ENCODE measurements at regions not wholly inside any gene's neighbourhood (a gene's known extent, or its start where the extent isn't known, plus 50 kb on each side); places are given as distances from the start of the nearest gene placed in this dataset.

DNA sequence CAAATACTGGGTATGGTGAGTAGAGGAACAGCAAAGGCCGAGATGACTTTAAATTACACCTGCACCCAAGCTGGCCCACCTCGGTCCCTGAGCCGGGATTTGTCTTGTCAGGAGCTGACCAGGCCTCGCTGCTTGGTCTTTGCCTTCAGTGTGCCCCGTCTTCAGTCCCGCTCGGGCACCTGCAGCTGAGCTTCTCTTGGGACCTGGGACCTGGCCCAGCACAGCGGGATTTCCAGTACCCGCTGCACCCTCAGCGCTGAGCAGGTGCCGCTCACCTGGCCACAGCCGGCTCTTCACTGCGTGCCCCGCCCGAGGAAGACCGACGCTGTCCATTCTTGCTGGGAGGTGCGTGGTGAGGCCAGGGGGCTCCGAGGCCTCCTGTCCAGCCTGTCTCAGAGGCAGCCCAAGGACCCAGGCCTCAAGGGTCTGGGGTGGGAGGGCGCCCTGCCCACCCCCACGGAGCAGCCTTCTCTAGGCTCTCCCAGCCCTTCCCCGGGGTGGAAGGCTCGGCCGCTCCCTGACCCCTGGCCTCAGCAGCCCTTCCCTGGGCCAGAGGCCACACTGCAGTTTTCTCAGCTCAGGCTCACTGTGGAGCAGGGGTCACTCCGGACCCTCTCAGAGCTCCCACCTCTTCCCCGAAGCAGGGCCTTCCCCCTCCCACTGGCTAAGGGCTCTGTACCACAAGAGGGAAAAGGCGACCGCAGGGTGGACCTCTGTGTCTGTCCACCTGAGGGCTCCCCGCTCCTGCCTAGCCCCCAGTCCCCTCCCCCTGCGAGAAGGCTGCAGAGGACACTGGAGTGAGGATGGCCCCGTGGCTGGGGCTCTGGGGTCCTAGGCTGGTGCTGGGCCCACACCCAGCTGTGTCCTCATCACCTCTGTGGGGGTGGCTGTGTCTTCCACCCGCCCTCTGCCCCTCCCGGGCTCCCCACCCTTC lies 119.3 kb downstream of the RNASET2 start:
- Histone ChIP-seq H3K9me2 (ENCODE audit: low read depth, low read length) (no peaks in the 10 kb centered on the region), H3K4me1 (ENCODE audit: insufficient read depth, low read length, severe bottlenecking) (no peaks in the 10 kb centered on the region), H3K36me3 (ENCODE audit: insufficient read depth, low read length) (no peaks in the 10 kb centered on the region; the same call in 1 of the 2 replicates), H3K79me2 (ENCODE audit: insufficient read depth, low read length) (no peaks in the 10 kb centered on the region), H3K4me2 (ENCODE audit: low read length) (no peak overlapping the region), H3K9ac (ENCODE audit: low read length) (no peak overlapping the region), H4K20me1 (ENCODE audit: insufficient read depth, low read length) (no peaks in the 10 kb centered on the region), H3K27me3 (ENCODE audit: insufficient read depth, low read length) (no peaks in the 10 kb centered on the region; the same call in 1 of the 2 replicates), H3K4me3 (ENCODE audit: low read depth, low read length, poor library complexity, severe bottlenecking) (no peak overlapping the region), H3F3A (ENCODE audit: insufficient read depth, low read length) (no peaks in the 10 kb centered on the region), H2AFZ (ENCODE audit: low read length) (no peak overlapping the region), H3K27ac (ENCODE audit: low read depth, low read length, poor library complexity, severe bottlenecking) (no peak overlapping the region), H3K9me3 (ENCODE audit: low read length) (no peaks in the 10 kb centered on the region)
- no peak for TF ChIP-seq EZH2 (IDR thresholded peaks at IDR 0.05; ENCODE audit: borderline replicate concordance, low read length)
- TF ChIP-seq, protein P1, sequence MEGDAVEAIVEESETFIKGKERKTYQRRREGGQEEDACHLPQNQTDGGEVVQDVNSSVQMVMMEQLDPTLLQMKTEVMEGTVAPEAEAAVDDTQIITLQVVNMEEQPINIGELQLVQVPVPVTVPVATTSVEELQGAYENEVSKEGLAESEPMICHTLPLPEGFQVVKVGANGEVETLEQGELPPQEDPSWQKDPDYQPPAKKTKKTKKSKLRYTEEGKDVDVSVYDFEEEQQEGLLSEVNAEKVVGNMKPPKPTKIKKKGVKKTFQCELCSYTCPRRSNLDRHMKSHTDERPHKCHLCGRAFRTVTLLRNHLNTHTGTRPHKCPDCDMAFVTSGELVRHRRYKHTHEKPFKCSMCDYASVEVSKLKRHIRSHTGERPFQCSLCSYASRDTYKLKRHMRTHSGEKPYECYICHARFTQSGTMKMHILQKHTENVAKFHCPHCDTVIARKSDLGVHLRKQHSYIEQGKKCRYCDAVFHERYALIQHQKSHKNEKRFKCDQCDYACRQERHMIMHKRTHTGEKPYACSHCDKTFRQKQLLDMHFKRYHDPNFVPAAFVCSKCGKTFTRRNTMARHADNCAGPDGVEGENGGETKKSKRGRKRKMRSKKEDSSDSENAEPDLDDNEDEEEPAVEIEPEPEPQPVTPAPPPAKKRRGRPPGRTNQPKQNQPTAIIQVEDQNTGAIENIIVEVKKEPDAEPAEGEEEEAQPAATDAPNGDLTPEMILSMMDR (IDR thresholded peaks at IDR 0.05; ENCODE audit: low read length): no peak

DNA sequence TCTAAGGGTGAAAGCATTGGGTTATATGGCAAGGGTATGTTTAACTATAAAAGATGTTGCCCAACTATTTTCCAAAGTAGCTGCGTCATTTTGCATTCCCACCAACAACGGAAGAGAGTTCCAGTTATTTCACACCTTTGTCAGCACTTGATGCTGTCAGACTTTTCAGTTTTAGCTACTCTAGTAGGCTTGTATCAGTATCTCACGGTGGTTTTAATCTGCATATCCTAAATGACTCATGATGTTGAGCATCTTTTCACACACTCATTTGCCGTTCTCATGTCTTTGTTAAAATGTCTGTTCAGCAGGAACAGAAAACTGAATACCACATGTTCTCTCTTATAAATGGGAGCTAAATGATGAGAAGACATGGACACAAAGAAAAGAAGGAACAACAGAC lies 122.3 kb downstream of the RNASET2 start:
- Histone ChIP-seq H3K4me2 (ENCODE audit: low read length) (no peak overlapping the region), H3K27ac (ENCODE audit: low read depth, low read length, poor library complexity, severe bottlenecking) (no peak overlapping the region), H4K20me1 (ENCODE audit: insufficient read depth, low read length) (no peaks in the 10 kb centered on the region), H3F3A (ENCODE audit: insufficient read depth, low read length) (no peaks in the 10 kb centered on the region), H2AFZ (ENCODE audit: low read length) (no peak overlapping the region), H3K9ac (ENCODE audit: low read length) (no peak overlapping the region), H3K79me2 (ENCODE audit: insufficient read depth, low read length) (no peaks in the 10 kb centered on the region), H3K9me3 (ENCODE audit: low read length) (no peaks in the 10 kb centered on the region), H3K9me2 (ENCODE audit: low read depth, low read length) (no peaks in the 10 kb centered on the region), H3K27me3 (ENCODE audit: insufficient read depth, low read length) (no peaks in the 10 kb centered on the region; the same call in 1 of the 2 replicates), H3K36me3 (ENCODE audit: insufficient read depth, low read length) (no peaks in the 10 kb centered on the region; the same call in 1 of the 2 replicates), H3K4me3 (ENCODE audit: low read depth, low read length, poor library complexity, severe bottlenecking) (no peak overlapping the region), H3K4me1 (ENCODE audit: insufficient read depth, low read length, severe bottlenecking) (no peaks in the 10 kb centered on the region)
- TF ChIP-seq, protein P1 (IDR thresholded peaks at IDR 0.05; ENCODE audit: low read length): no peak
- TF ChIP-seq EZH2 (IDR thresholded peaks at IDR 0.05; ENCODE audit: borderline replicate concordance, low read length): no peak

DNA sequence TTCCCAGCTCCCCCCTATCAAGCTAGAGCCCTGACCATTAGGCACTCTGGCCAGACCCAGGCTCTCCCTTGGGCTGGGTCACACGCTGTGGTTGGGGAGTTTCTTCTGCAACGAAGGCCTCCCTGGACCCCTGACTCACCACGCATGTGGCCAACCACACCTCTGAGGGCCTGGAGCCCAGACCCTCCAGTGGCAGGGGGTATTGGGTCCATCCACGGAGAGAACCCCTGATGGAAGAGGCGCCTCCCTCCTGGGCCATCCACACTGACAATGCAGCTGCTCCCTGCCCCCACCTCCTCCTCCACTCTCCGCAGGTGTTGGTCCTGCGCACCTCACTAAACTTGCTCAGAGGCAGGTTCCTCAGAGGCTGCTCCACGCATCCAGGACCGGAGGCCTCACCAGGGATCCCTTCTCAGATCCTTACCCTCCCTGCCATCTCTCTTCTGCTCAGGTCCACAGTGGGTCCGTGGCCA lies 125.4 kb downstream of the RNASET2 start:
- no peaks in the 10 kb centered on the region for H3K9me3 ChIP-seq (ENCODE audit: low read length)
- H3F3A ChIP-seq (ENCODE audit: insufficient read depth, low read length): no peaks in the 10 kb centered on the region
- H4K20me1 ChIP-seq (ENCODE audit: insufficient read depth, low read length): no peaks in the 10 kb centered on the region
- no peak for TF ChIP-seq EZH2 (IDR thresholded peaks at IDR 0.05; ENCODE audit: borderline replicate concordance, low read length)
- TF ChIP-seq, protein P1 (IDR thresholded peaks at IDR 0.05; ENCODE audit: low read length): no peak
- no peak overlapping the region for H3K4me2 ChIP-seq (ENCODE audit: low read length)
- H3K79me2 ChIP-seq (ENCODE audit: insufficient read depth, low read length): no peaks in the 10 kb centered on the region
- H3K4me3 ChIP-seq (ENCODE audit: low read depth, low read length, poor library complexity, severe bottlenecking): no peak overlapping the region
- H3K27ac ChIP-seq (ENCODE audit: low read depth, low read length, poor library complexity, severe bottlenecking): no peak overlapping the region
- H3K27me3 ChIP-seq (ENCODE audit: insufficient read depth, low read length): no peaks in the 10 kb centered on the region
- H3K36me3 ChIP-seq (ENCODE audit: insufficient read depth, low read length): no peaks in the 10 kb centered on the region; the same call in 1 of the 2 replicates
- H3K9me2 ChIP-seq (ENCODE audit: low read depth, low read length): no peaks in the 10 kb centered on the region
- H2AFZ ChIP-seq (ENCODE audit: low read length): no peak overlapping the region
- H3K9ac ChIP-seq (ENCODE audit: low read length): no peak overlapping the region
- no peaks in the 10 kb centered on the region for H3K4me1 ChIP-seq (ENCODE audit: insufficient read depth, low read length, severe bottlenecking)

Data from OCI-LY1 (cell line).